Liver (tissue), 3 donors: ENCODE measurements at regions not wholly inside any gene's neighbourhood (a gene's known extent, or its start where the extent isn't known, plus 50 kb on each side); places are given as distances from the start of the nearest gene placed in this dataset.

Experiments used
- CTCF ChIP-seq: fragments of 150-350 bp; IDR thresholded peaks from 2 replicates; pipeline ENCODE4 v1.5.1; 2017; ENCODE audit warnings: improper control_type of control experiment, low read depth, low read length; ENCODE audit not compliant: missing input control
- EGR1 ChIP-seq, 2 donors: IDR thresholded peaks; 2 replicates each; pipeline ENCODE4 v1.6.1; 2016 to 2018; ENCODE audit warnings: antibody characterized with exemption in 2 of 2, low read depth in 2 of 2
- FOXA1 ChIP-seq: IDR thresholded peaks from 2 replicates; pipeline ENCODE4 v1.6.1; 2016; ENCODE audit warnings: antibody characterized with exemption
- FOXA2 ChIP-seq: IDR thresholded peaks from 2 replicates; pipeline ENCODE4 v1.6.1; 2016; ENCODE audit warnings: antibody characterized with exemption
- GABPA ChIP-seq, 2 donors: IDR thresholded peaks in 1 of 2; conservative IDR thresholded peaks in 1 of 2; 2 replicates each; pipeline ENCODE4 v1.6.1; 2016; ENCODE audit warnings: antibody characterized with exemption in 2 of 2, mild to moderate bottlenecking in 1 of 2, moderate library complexity in 1 of 2
- HNF4A ChIP-seq, 2 donors: conservative IDR thresholded peaks; 2 replicates each; pipeline ENCODE4 v1.6.1; 2016; ENCODE audit warnings: antibody characterized with exemption in 2 of 2, mild to moderate bottlenecking in 2 of 2
- MAX ChIP-seq: IDR thresholded peaks from 2 replicates; pipeline ENCODE4 v1.6.1; 2016; ENCODE audit warnings: antibody characterized with exemption
- RAD21 ChIP-seq, 2 donors: IDR thresholded peaks; 2 replicates each; pipeline ENCODE4 v1.6.1; 2016; ENCODE audit warnings: antibody characterized with exemption in 2 of 2, mild to moderate bottlenecking in 2 of 2
- RXRA ChIP-seq, 2 donors: IDR thresholded peaks; 2 replicates each; pipeline ENCODE4 v1.6.1; 2017 to 2018; ENCODE audit warnings: antibody characterized with exemption in 2 of 2, mild to moderate bottlenecking in 1 of 2
- SP1 ChIP-seq: IDR thresholded peaks from 2 replicates; pipeline ENCODE4 v1.6.1; 2018; ENCODE audit warnings: antibody characterized with exemption, mild to moderate bottlenecking
- TAF1 ChIP-seq: conservative IDR thresholded peaks from 2 replicates; pipeline ENCODE4 v1.6.1; 2016; ENCODE audit warnings: antibody characterized with exemption, mild to moderate bottlenecking
- YY1 ChIP-seq: IDR thresholded peaks from 2 replicates; pipeline ENCODE4 v1.6.1; 2016; ENCODE audit warnings: antibody characterized with exemption, mild to moderate bottlenecking
- TF ChIP-seq, protein P1 (sequence below): IDR thresholded peaks from 2 replicates; pipeline ENCODE4 v1.6.1; 2016; ENCODE audit warnings: antibody characterized with exemption, mild to moderate bottlenecking
- TF ChIP-seq, protein P2 (sequence below): IDR thresholded peaks from 2 replicates; pipeline ENCODE4 v1.6.1; 2016; ENCODE audit warnings: antibody characterized with exemption
- donor health status: healthy.
- donor health status: healthy.

- no peak for TF ChIP-seq CTCF
- no peak for TF ChIP-seq GABPA (IDR thresholded peaks at IDR 0.05 in 1 of 2, conservative IDR thresholded peaks at IDR 0.05 in 1 of 2)
- TF ChIP-seq RXRA (IDR thresholded peaks at IDR 0.05) = no peak
- TF ChIP-seq MAX = no peak
- no peak for TF ChIP-seq SP1
- no peak for TF ChIP-seq TAF1
- TF ChIP-seq RAD21 (IDR thresholded peaks at IDR 0.05) = no peak
- no peak for TF ChIP-seq EGR1 (IDR thresholded peaks at IDR 0.05; ENCODE audit: low read depth in 2 of 2)
- TF ChIP-seq, protein P1, sequence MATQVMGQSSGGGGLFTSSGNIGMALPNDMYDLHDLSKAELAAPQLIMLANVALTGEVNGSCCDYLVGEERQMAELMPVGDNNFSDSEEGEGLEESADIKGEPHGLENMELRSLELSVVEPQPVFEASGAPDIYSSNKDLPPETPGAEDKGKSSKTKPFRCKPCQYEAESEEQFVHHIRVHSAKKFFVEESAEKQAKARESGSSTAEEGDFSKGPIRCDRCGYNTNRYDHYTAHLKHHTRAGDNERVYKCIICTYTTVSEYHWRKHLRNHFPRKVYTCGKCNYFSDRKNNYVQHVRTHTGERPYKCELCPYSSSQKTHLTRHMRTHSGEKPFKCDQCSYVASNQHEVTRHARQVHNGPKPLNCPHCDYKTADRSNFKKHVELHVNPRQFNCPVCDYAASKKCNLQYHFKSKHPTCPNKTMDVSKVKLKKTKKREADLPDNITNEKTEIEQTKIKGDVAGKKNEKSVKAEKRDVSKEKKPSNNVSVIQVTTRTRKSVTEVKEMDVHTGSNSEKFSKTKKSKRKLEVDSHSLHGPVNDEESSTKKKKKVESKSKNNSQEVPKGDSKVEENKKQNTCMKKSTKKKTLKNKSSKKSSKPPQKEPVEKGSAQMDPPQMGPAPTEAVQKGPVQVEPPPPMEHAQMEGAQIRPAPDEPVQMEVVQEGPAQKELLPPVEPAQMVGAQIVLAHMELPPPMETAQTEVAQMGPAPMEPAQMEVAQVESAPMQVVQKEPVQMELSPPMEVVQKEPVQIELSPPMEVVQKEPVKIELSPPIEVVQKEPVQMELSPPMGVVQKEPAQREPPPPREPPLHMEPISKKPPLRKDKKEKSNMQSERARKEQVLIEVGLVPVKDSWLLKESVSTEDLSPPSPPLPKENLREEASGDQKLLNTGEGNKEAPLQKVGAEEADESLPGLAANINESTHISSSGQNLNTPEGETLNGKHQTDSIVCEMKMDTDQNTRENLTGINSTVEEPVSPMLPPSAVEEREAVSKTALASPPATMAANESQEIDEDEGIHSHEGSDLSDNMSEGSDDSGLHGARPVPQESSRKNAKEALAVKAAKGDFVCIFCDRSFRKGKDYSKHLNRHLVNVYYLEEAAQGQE = no peak
- no peak for TF ChIP-seq YY1
- no peak for TF ChIP-seq HNF4A (conservative IDR thresholded peaks at IDR 0.05)
- TF ChIP-seq FOXA2 = no peak
- TF ChIP-seq FOXA1 = no peak
- TF ChIP-seq, protein P2, sequence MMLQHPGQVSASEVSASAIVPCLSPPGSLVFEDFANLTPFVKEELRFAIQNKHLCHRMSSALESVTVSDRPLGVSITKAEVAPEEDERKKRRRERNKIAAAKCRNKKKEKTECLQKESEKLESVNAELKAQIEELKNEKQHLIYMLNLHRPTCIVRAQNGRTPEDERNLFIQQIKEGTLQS = no peak
Observed at GRCh38 chr7:142645777-142646176, 103.5 kb upstream of the PRSS1 start.
